Spleen (tissue), 7 donors: ENCODE measurements at regions not wholly inside any gene's neighbourhood (a gene's known extent, or its start where the extent isn't known, plus 50 kb on each side); places are given as distances from the start of the nearest gene placed in this dataset.

Experiments used
- CTCF ChIP-seq, 11 experiments: fragments of 200-600 bp in 7 of 11; fragments of 450-650 bp in 4 of 11; sonication (generic) in 4 of 11; IDR thresholded peaks in 8 of 11; conservative IDR thresholded peaks in 3 of 11; 1 replicate in 7 of 11; 2 replicates in 4 of 11; pipeline versions ENCODE4 v1.4.0 to v1.8.0; 2016 to 2021; ENCODE audit warnings: antibody characterized with exemption in 11 of 11, inconsistent platforms in 4 of 11, mild to moderate bottlenecking in 1 of 11
- POLR2A ChIP-seq, 3 donors: fragments of 450-650 bp; IDR thresholded peaks; one replicate each; pipeline ENCODE4 v1.5.1; 2017; ENCODE audit warnings: antibody characterized with exemption in 3 of 3, mild to moderate bottlenecking in 1 of 3
- POLR2AphosphoS5 ChIP-seq, 3 donors: sonication (generic); formaldehyde crosslinking; IDR thresholded peaks; one replicate each; pipeline ENCODE4 v1.5.1; 2017; ENCODE audit warnings: antibody characterized with exemption in 3 of 3
- donor health status: DM: no; HTN: no; CAD: no; lungs with moderate emphysema.
- donor health status: DM: no; HTN: no; CAD: no.
- donor health status: DM: no; HTN: no; CAD: no.

- TF ChIP-seq CTCF (IDR thresholded peaks at IDR 0.05 in 8 of 11, conservative IDR thresholded peaks at IDR 0.05 in 3 of 11) (no peak), POLR2A (IDR thresholded peaks at IDR 0.05) (no peak), POLR2AphosphoS5 (IDR thresholded peaks at IDR 0.05) (no peak)
Measured at GRCh38 chr18:60040971-60041370, 141.2 kb downstream of the PMAIP1 start.
